Neural cell (in vitro differentiated cells): ENCODE measurements at regions not wholly inside any gene's neighbourhood (a gene's known extent, or its start where the extent isn't known, plus 50 kb on each side); places are given as distances from the start of the nearest gene placed in this dataset.

Source experiments
- H2AFZ ChIP-seq: fragments of 200-600, 300-800 bp; sonication (generic), shearing (Covaris generic); 2 replicates; pipeline ENCODE4 v1.6.0; 2014; ENCODE audit warnings: low read depth, mild to moderate bottlenecking, antibody characterized with exemption, low read length, moderate library complexity
- H3F3A ChIP-seq: fragments of 200-600 bp; shearing (Covaris generic); 2 replicates; pipeline ENCODE4 v1.6.1; 2016; ENCODE audit warnings: mild to moderate bottlenecking, moderate library complexity, mixed read lengths, antibody characterized with exemption, low read length; ENCODE audit not compliant: insufficient read depth, poor library complexity, severe bottlenecking
- H3K27ac ChIP-seq: fragments of 200-600, 300-800 bp; sonication (generic), shearing (Covaris generic); 2 replicates; pipeline ENCODE4 v1.5.1; 2014; ENCODE audit warnings: mild to moderate bottlenecking, low read length, moderate library complexity
- H3K27me3 ChIP-seq: fragments of 300-800, 200-600 bp; sonication (generic), shearing (Covaris generic); 2 replicates; pipeline ENCODE4 v1.6.0; 2014; ENCODE audit warnings: mild to moderate bottlenecking, low read depth, low read length, moderate library complexity; ENCODE audit not compliant: insufficient read depth
- H3K36me3 ChIP-seq: fragments of 300-800, 200-600 bp; sonication (generic), shearing (Covaris generic); 2 replicates; pipeline ENCODE4 v1.5.1; 2014; ENCODE audit warnings: mild to moderate bottlenecking, antibody characterized with exemption, low read length, moderate library complexity; ENCODE audit not compliant: insufficient read depth
- H3K4me2 ChIP-seq: fragments of 300-800, 200-600 bp; sonication (generic), shearing (Covaris generic); 2 replicates; pipeline ENCODE4 v1.6.0; 2014; ENCODE audit warnings: mild to moderate bottlenecking, low read length
- H3K4me3 ChIP-seq: fragments of 300-800, 200-600 bp; sonication (generic), shearing (Covaris generic); 2 replicates; pipeline ENCODE4 v1.5.1; 2014; ENCODE audit warnings: mild to moderate bottlenecking, low read length, moderate library complexity
- H3K79me2 ChIP-seq: fragments of 200-600 bp; shearing (Covaris generic); replicated peaks from 2 replicates; pipeline ENCODE4 v1.6.0; 2014; ENCODE audit warnings: mild to moderate bottlenecking, low read length, moderate library complexity; ENCODE audit not compliant: insufficient read depth
- H3K9ac ChIP-seq: fragments of 300-800, 200-600 bp; sonication (generic), shearing (Covaris generic); 2 replicates; pipeline ENCODE4 v1.6.1; 2016; ENCODE audit warnings: mild to moderate bottlenecking, low read length, mixed read lengths
- H3K9me2 ChIP-seq: fragments of 200-600 bp; shearing (Covaris generic); 2 replicates; pipeline ENCODE4 v1.6.1; 2016; ENCODE audit warnings: mild to moderate bottlenecking, low read length, mixed read lengths; ENCODE audit not compliant: insufficient read depth
- H3K9me3 ChIP-seq: fragments of 200-600, 300-800 bp; sonication (generic), shearing (Covaris generic); 2 replicates; pipeline ENCODE4 v1.6.1; 2016; ENCODE audit warnings: mild to moderate bottlenecking, mixed run types, low read length, moderate library complexity, mixed read lengths
- H4K20me1 ChIP-seq: fragments of 200-600 bp; shearing (Covaris generic); 2 replicates; pipeline ENCODE4 v1.6.1; 2016; ENCODE audit warnings: mild to moderate bottlenecking, mixed run types; ENCODE audit not compliant: insufficient read depth
- CTCF ChIP-seq: fragments of 450-650 bp; IDR thresholded peaks from 2 replicates; pipeline ENCODE4 v1.5.1; 2014; ENCODE audit warnings: antibody characterized with exemption, mild to moderate bottlenecking, moderate library complexity; ENCODE audit not compliant: poor library complexity, severe bottlenecking
- EP300 ChIP-seq: fragments of 450-650 bp; conservative IDR thresholded peaks from 2 replicates; pipeline ENCODE4 v1.6.1; 2014; ENCODE audit warnings: antibody characterized with exemption, mild to moderate bottlenecking, moderate library complexity; ENCODE audit not compliant: poor library complexity, severe bottlenecking
- EZH2 ChIP-seq: fragments of 200-600, 300-800 bp; shearing (Covaris generic), sonication (generic); IDR thresholded peaks from 2 replicates; pipeline ENCODE4 v1.6.1; 2014; ENCODE audit warnings: antibody characterized with exemption, low read length, borderline replicate concordance, mild to moderate bottlenecking; ENCODE audit not compliant: insufficient read depth, poor library complexity, severe bottlenecking
- MXI1 ChIP-seq: fragments of 450-650 bp; conservative IDR thresholded peaks from 2 replicates; pipeline ENCODE4 v1.6.1; 2014; ENCODE audit warnings: antibody characterized with exemption, mild to moderate bottlenecking; ENCODE audit not compliant: poor library complexity, severe bottlenecking
- POLR2AphosphoS5 ChIP-seq: IDR thresholded peaks from 2 replicates; pipeline ENCODE4 v1.6.1; 2012
- RAD21 ChIP-seq: fragments of 450-650 bp; conservative IDR thresholded peaks from 2 replicates; pipeline ENCODE4 v1.6.1; 2014; ENCODE audit warnings: antibody characterized with exemption, mild to moderate bottlenecking, moderate library complexity
- SMC3 ChIP-seq: fragments of 450-650 bp; conservative IDR thresholded peaks from 2 replicates; pipeline ENCODE4 v1.6.1; 2014; ENCODE audit warnings: antibody characterized with exemption, mild to moderate bottlenecking, moderate library complexity; ENCODE audit not compliant: poor library complexity
- TAF1 ChIP-seq: IDR thresholded peaks from 2 replicates; pipeline ENCODE4 v1.6.1; 2012; ENCODE audit warnings: low read depth
- TF ChIP-seq, protein P1 (sequence below): IDR thresholded peaks from 2 replicates; pipeline ENCODE4 v1.6.1; 2012; ENCODE audit warnings: borderline replicate concordance

DNA sequence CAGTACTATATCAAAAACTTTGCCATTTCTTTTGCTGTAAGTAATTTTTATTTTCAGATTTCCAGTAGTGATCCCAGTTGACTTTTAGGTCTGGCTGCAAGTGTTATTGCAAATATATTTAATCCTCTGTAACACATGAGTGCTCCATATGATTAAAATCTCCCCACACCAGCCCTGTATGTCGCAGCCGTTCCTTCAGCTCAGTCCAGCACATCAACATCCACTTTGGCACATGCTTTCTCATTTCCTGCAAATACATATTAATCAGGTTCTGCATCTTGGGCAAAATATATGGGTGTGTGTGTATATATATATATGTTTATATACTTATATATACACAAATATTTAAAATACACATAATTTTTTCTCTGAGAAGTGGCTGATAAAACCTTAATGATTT lies 919.5 kb downstream of the JRKL start:
- H4K20me1 ChIP-seq, result no peaks in the 10 kb centered on the region
- H3K79me2 ChIP-seq, result no peaks in the 10 kb centered on the region
- H3K4me3 ChIP-seq, result no peak overlapping the region
- no peak overlapping the region for H3K27ac ChIP-seq
- H3K36me3 ChIP-seq, result no peaks in the 10 kb centered on the region
- H3K9ac ChIP-seq, result no peak overlapping the region
- no peak overlapping the region for H3K4me2 ChIP-seq
- no peaks in the 10 kb centered on the region for H3F3A ChIP-seq
- no peaks in the 10 kb centered on the region for H3K9me2 ChIP-seq
- no peaks in the 10 kb centered on the region for H3K27me3 ChIP-seq
- TF ChIP-seq TAF1, result no peak
- TF ChIP-seq, protein P1, sequence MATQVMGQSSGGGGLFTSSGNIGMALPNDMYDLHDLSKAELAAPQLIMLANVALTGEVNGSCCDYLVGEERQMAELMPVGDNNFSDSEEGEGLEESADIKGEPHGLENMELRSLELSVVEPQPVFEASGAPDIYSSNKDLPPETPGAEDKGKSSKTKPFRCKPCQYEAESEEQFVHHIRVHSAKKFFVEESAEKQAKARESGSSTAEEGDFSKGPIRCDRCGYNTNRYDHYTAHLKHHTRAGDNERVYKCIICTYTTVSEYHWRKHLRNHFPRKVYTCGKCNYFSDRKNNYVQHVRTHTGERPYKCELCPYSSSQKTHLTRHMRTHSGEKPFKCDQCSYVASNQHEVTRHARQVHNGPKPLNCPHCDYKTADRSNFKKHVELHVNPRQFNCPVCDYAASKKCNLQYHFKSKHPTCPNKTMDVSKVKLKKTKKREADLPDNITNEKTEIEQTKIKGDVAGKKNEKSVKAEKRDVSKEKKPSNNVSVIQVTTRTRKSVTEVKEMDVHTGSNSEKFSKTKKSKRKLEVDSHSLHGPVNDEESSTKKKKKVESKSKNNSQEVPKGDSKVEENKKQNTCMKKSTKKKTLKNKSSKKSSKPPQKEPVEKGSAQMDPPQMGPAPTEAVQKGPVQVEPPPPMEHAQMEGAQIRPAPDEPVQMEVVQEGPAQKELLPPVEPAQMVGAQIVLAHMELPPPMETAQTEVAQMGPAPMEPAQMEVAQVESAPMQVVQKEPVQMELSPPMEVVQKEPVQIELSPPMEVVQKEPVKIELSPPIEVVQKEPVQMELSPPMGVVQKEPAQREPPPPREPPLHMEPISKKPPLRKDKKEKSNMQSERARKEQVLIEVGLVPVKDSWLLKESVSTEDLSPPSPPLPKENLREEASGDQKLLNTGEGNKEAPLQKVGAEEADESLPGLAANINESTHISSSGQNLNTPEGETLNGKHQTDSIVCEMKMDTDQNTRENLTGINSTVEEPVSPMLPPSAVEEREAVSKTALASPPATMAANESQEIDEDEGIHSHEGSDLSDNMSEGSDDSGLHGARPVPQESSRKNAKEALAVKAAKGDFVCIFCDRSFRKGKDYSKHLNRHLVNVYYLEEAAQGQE, result no peak
- no peak for TF ChIP-seq POLR2AphosphoS5
- TF ChIP-seq EZH2, result no peak
- H3K9me3 ChIP-seq, result no peaks in the 10 kb centered on the region
- no peak overlapping the region for H2AFZ ChIP-seq

GRCh38 chr11:97325693-97326092 lies 935.9 kb downstream of the JRKL start:
- H3F3A ChIP-seq, result no peaks in the 10 kb centered on the region
- H3K9ac ChIP-seq, result no peak overlapping the region
- no peak overlapping the region for H3K27ac ChIP-seq
- H3K79me2 ChIP-seq, result no peaks in the 10 kb centered on the region
- H3K9me2 ChIP-seq, result no peaks in the 10 kb centered on the region
- H3K27me3 ChIP-seq, result no peaks in the 10 kb centered on the region
- no peak overlapping the region for H2AFZ ChIP-seq
- no peaks in the 10 kb centered on the region for H4K20me1 ChIP-seq
- H3K4me2 ChIP-seq, result no peak overlapping the region
- no peaks in the 10 kb centered on the region for H3K36me3 ChIP-seq
- H3K4me3 ChIP-seq, result no peak overlapping the region
- H3K9me3 ChIP-seq, result no peaks in the 10 kb centered on the region
- TF ChIP-seq MXI1 (no peak), RAD21 (no peak), POLR2AphosphoS5 (no peak), EZH2 (no peak), TAF1 (no peak), EP300 (no peak), CTCF (no peak), SMC3 (no peak)
- TF ChIP-seq, protein P1, result no peak
